NCI-H524 (cell line): ENCODE measurements at regions not wholly inside any gene's neighbourhood (a gene's known extent, or its start where the extent isn't known, plus 50 kb on each side); places are given as distances from the start of the nearest gene placed in this dataset.

Experiments used
- DNase-seq, 2 experiments: peaks; one replicate each; lab custom pipeline; 2025; lab: John Stamatoyannopoulos, UW

DNA sequence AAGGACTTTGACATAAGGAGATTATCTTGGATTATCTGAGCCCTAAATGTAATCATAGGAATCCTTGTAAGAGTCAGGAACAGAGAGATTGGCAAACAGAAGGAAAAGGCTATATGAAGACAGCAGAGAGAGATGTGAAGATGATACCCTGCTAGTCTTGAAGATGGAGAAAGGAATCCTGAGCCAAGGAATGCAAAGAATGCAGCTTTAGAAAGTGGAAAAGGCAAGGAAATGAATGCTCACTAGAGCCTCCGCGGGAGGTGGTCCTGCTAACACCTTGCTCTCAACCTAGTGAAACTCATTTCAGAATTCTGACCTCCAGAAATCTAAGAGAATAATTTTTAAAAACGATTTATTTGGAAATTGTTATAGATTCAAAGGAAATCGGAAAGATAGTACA is 117.1 kb downstream of the TBXT start:
- peak in 1 of 2 experiments; percentile 19 for DNase-seq

DNA sequence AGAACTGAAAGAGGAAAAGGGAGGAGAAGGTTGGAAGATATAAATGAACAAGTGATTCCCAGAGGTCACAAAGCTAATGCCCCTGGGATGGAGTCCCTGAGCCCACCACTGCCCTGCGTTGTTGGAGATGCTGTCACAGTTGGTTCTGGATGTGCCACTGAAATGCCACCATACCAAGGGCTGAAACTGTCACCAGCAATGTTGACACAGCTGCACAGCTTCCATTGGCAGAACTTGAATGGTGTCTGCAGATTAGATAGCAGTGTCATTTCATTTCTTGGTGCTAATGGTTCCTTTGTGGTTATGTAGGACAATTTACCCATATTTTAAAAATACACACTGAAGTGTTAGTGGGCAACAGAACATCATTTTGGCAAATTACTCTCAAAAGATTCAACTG is 120.7 kb downstream of the TBXT start:
- no peak for DNase-seq

GRCh38 chr6:166046226-166046625 is 121.4 kb downstream of the TBXT start:
- DNase-seq = no peak

DNA sequence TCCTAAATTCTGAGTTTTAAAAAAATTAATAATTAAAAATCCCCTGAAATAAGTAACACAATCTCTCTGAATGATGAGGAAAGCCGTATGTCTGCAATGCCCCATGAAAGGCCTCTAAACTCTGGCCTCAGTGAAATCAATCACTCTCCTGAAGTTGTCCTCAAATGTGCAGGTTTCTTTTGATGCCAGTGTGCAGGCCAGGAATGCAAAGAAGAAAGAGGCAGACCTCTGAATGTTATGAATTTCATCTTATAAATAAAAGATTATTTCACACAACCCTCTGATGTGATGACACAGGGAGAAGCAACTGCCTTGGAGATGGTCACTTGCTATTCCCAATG is 121.8 kb downstream of the TBXT start:
- DNase-seq = no peak

DNA sequence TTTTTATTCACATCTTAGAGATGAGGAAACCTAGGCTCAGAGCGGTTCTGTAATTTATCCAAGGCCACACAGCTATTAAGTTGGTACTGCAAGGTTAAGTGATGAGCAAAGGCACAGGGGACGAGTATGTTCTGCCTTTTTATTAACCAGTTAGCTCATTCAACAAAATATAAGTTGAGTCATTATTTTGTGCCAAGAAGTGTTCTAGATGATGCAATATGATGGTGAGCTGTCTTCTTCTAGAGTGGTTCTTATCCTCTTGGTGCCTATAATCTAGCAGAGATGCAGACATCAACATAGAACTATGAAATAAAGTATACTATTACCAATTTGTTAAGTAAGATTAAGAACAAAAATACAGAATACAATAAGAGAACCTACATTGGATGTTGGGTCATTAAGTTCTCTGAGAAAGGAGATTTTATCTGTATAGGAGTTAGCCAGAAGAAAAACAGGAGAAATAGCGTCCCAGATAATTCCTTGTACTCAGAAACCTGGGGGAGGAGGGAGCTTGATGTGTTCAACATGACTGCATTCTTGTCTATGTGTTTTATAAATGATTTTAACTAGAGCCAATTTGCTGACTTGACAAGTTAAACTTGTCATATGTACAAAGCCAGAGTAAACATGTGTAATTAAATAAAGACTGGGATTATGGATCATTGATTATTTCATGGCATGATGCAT is 122.3 kb downstream of the TBXT start:
- DNase-seq = no peak

DNA sequence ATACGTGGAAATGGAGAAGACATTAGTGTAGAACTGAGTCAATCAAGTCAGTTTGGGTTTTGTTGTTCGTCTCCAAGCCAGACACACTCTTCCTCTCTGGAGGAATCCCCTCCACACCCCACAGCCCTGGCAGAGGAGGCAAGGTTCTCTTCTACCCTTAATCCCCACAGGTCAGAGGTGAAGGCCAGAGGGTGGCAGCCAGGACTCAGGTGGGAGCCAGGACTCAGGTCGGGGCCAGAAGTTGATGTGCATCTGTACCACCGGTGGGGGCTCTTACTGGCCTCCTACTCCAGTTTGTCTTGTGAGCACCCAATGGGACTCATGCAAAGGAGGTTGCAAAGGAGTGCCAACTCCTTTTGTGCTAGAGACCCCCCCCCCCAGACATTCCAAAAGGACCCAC is 126.4 kb downstream of the TBXT start:
- no peak for DNase-seq

- no peak for DNase-seq
Observed at GRCh38 chr6:166040292-166040691, 127.4 kb downstream of the TBXT start.

GRCh38 chr6:166036316-166037095 is 131.1 kb downstream of the TBXT start:
- DNase-seq = no peak

- no peak for DNase-seq
Observed at GRCh38 chr6:166032366-166033200, 135.1 kb downstream of the TBXT start.

DNA sequence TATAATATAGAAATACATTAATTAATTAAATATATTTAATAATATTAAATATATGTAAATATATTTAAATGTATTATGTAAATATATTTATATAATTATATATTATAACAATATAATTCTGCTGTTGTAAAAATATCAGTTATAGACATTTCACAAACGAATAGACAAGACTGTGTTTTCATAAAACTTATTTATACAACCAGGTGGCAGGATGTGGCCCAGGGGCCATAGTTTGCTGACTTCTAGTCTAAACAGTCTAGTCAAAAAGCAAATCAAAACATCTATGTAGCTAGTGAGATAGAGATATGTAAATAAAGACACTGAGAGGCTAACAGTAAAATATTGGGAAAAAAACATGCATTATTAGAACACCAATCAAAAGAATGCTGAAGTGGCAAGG is 136.4 kb downstream of the TBXT start:
- DNase-seq = no peak

DNA sequence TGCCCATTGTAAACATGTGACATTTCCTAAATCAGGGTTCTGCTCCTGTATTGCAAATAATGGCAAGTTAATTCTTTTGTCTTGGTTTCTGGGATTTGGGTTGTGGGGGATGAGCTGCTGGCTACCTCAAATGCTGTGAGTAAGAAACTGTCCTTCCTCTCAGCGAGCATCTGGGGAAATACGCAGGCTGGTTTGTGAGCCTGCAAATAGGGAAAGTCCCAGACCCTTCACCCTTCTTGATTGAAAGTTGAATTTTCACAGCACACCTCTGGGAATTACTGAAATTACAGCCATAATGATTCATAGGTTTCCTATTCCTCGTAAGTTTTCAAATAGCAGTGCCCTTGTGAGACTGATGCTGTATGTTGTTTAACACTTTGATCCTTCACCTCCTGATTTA is 138.1 kb downstream of the TBXT start:
- DNase-seq = no peak

DNA sequence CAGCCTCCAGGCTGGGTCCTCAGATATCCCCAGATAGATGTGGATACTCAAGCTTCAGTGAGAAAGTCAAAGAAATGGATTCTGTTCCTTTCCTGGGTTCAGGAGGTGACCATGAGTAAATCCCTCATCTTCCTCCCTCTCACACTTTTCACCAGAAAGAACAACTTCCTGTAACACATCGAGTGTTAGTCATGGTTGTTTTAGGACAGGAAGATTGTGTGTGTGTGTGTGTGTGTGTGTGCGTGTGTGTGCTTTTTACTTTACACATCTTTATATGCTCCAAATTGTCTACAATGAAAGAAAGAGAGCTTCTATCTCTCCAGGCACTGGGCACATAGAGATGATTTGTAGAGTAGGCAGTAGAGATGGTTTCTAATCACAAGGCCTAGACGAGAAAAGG is 139.9 kb downstream of the TBXT start:
- no peak for DNase-seq

DNA sequence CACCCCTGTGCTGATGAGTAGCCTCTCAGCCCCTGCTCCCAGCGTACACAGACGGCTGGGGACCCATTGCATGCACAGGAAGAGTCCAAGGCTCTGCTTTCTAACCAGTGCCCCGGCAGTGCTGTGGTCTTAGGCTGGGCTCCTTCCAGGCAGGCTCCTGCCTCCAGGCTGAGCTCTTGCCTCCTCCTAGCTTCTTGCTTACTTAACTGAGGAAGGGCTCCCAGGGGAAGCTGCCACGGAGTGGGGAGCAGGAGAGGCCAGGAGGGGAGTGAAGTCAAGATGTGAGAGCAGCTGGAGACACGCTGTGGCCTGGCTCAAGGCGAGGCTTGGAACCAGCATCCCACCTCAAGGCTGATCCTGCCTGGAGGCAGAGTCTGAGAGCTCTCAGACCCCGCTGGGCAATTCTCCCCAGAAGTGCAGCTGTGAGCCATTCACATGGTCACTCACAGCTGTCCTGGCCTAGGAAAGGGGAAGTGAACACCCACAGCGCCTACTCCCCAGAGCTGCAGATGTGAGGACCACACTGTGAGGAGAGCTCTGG is 141.0 kb downstream of the TBXT start:
- DNase-seq = no peak

GRCh38 chr6:166025149-166025898 is 142.3 kb downstream of the TBXT start:
- DNase-seq = no peak

DNA sequence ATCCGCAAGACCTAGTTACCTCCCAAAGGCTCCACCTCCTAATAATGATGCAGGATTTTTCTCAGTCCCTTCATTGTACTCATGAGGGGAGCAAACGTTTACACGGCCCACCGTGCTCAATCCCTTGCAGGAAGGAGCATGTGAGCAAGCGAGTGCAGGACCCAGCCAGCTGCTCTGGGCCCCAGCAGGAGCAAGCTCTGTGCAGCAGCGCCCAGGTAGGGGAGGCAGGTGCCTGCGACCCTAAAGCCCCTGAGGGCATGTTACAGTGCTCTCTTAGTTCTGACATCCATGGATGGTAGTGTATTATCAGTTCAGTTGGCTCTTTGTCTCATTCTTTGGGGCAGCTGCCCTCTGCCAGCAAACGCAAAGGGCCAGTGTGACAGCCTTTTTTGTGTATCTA is 143.4 kb downstream of the TBXT start:
- DNase-seq = no peak

DNA sequence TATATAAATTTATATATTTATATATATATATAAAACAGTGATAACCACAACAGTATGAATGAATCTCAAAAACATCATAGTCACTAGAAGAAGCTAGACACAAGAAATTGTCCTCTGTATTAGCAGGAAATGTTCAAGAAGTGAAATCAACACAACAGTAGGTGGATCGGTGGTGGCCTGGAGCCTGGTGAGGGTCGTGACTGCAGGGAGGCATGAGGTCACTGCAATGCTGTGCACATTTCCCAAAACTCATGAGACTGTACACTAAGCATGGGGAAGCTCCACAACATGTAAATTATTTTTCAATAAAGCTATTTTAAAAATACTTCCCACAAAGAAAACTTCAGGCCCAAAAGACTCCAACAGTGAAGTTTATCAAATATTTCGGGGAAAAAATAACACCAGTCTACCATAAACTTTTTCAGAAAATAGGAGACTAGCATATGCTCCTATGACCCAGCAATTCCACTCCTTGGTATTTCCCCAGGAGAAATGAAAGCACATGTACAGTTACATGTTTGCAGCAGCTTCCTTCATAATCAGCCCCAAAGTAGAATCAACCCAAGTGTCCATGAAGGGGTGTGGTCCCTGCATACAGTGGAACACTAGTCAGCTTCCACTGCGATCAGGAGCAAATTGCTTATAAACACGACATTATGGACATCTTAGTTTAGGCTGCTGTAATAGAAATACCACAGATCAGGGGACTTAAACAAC is 144.2 kb downstream of the TBXT start:
- no peak for DNase-seq

DNA sequence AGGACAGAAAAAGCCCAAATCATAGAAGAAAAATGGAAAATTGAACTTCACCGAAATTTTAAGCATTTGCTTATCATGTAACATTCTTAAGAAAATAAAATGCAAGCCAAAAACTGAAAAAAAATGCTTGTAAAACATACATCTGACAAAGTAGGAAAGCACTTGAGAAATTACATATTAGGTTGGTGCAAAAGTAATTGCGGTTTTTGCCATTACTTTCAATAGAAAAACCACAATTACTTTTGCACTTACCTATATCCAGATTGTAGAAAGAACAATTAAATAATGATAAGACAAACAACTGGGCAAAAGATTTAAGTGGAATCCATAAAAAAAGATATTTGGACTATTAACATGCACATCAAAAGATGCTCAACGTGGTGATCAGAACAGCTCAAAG is 146.2 kb downstream of the TBXT start:
- DNase-seq = no peak

- no peak for DNase-seq
Observed at GRCh38 chr6:166019214-166019613, 148.4 kb downstream of the TBXT start.

- DNase-seq = no peak
Observed at GRCh38 chr6:166017032-166017635, 150.5 kb downstream of the TBXT start.

- DNase-seq = no peak
Observed at GRCh38 chr6:166014966-166015365, 152.7 kb downstream of the TBXT start.
